Heart left ventricle (tissue), 13 donors: ENCODE measurements at regions not wholly inside any gene's neighbourhood (a gene's known extent, or its start where the extent isn't known, plus 50 kb on each side); places are given as distances from the start of the nearest gene placed in this dataset.
"Not testable (repeated sequence)": the region's sequence is repeated elsewhere in the genome, so short reads cannot be mapped to it uniquely, and the experiment has no call there.

Experiments
- POLR2A ChIP-seq, 2 donors: fragments of 450-650 bp; IDR thresholded peaks; one replicate each; pipeline ENCODE4 v1.6.1; 2017; ENCODE audit warnings: antibody characterized with exemption in 2 of 2, mild to moderate bottlenecking in 2 of 2, moderate library complexity in 2 of 2
- TF ChIP-seq, protein P1 (sequence below), 12 donors: fragments of 200-600 bp; sonication (generic) in 4 of 12; IDR thresholded peaks; one replicate each; pipeline versions ENCODE4 v1.5.0 to v1.8.0; 2018 to 2022; ENCODE audit warnings: antibody characterized with exemption in 12 of 12, mild to moderate bottlenecking in 5 of 12
- donor health status: ischemic (EF 13 %, LVEDD 7.1; RV severe dilation, severe dysfunction).
- donor health status: DM: no; HTN: yes; CAD: no.
- donor health status: DM: no; HTN: no; CAD: no.
- donor health status: ischemic (EF 25% LVEDD 6.9; RV normal size, moderate dysfunction).
- donor health status: ischemic (EF 25% LVEDD 5.7; RV mildly dilated, moderate dysfunction).
- donor health status: ischemic (EF 35%, LVEDD 5.7; RV mildly dilated, moderate dysfunction).
- donor health status: nonischemic (EF 11% LVEDD 7.7; RV severe dilation, severe dysfunction).
- donor health status: DM: yes; HTN: yes; CAD: no.
- donor health status: PGD.
- donor health status: ischemic (EF 29% LVEDD 5.4; RV normal size, mild dysfunction).
- donor health status: nonischemic (EF 23%, LVEDD 6.1; RV moderate dilation, normal function).

DNA sequence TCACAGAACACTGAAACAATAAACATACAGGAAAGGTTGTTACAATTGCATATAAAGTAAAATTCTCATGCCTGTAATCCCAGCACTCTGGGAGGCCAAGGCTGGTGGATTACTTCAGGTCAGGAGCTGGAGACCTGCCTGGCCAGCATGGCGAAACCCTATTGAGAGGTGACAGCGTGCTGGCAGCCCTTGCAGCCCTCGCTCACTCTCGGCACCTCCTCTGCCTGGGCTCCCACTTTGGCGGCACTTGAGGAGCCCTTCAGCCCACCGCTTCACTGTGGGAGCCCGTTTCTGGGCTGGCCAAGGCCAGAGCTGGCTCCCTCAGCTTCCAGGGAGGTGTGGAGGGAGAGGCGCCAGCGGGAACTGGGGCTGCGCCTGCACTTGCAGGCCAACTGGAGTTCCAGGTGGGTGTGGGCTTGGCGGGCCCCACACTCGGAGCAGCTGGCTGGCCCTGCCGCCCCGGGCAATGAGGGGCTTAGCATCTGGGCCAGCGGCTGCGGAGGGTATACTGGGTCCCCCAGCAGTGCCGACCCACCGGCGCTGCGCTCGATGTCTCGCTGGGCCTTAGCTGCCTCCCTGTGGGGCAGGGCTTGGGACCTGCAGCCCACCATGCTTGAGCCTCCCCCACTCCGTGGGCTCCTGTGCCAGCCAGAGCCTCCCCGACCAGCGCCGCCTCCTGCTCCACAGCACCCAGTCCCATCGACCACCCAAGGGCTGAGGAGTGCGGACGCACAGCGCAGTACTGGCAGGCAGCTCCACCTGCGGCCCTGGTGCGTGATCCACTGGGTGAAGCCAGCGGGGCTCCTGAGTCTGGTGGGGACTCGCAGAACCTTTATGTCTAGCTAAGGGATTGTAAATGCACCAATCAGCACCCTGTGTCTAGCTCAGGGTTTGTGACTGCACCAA is 51.5 kb upstream of the MBNL1 start:
- TF ChIP-seq, protein P1, sequence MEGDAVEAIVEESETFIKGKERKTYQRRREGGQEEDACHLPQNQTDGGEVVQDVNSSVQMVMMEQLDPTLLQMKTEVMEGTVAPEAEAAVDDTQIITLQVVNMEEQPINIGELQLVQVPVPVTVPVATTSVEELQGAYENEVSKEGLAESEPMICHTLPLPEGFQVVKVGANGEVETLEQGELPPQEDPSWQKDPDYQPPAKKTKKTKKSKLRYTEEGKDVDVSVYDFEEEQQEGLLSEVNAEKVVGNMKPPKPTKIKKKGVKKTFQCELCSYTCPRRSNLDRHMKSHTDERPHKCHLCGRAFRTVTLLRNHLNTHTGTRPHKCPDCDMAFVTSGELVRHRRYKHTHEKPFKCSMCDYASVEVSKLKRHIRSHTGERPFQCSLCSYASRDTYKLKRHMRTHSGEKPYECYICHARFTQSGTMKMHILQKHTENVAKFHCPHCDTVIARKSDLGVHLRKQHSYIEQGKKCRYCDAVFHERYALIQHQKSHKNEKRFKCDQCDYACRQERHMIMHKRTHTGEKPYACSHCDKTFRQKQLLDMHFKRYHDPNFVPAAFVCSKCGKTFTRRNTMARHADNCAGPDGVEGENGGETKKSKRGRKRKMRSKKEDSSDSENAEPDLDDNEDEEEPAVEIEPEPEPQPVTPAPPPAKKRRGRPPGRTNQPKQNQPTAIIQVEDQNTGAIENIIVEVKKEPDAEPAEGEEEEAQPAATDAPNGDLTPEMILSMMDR (IDR thresholded peaks at IDR 0.05): not testable (repeated sequence)
- TF ChIP-seq POLR2A (IDR thresholded peaks at IDR 0.05): not testable (repeated sequence)
